Mammary epithelial cell (primary cell): ENCODE measurements at regions not wholly inside any gene's neighbourhood (a gene's known extent, or its start where the extent isn't known, plus 50 kb on each side); places are given as distances from the start of the nearest gene placed in this dataset.

ENCODE experiments used
- EZH2 ChIP-seq: IDR thresholded peaks from 2 replicates; pipeline ENCODE4 v1.6.1; 2012; ENCODE audit warnings: low read length, inconsistent platforms, borderline replicate concordance
- TF ChIP-seq, protein P1 (sequence below), 2 donors: IDR thresholded peaks in 1 of 2; conservative IDR thresholded peaks in 1 of 2; 2 replicates each; pipeline ENCODE4 v1.5.1; 2011 to 2012; ENCODE audit warnings: inconsistent platforms in 2 of 2, low read length in 2 of 2, mild to moderate bottlenecking in 2 of 2, control low read depth in 1 of 2, low read depth in 1 of 2; ENCODE audit not compliant: insufficient read depth in 1 of 2; ENCODE audit errors: extremely low read depth in 1 of 2

DNA sequence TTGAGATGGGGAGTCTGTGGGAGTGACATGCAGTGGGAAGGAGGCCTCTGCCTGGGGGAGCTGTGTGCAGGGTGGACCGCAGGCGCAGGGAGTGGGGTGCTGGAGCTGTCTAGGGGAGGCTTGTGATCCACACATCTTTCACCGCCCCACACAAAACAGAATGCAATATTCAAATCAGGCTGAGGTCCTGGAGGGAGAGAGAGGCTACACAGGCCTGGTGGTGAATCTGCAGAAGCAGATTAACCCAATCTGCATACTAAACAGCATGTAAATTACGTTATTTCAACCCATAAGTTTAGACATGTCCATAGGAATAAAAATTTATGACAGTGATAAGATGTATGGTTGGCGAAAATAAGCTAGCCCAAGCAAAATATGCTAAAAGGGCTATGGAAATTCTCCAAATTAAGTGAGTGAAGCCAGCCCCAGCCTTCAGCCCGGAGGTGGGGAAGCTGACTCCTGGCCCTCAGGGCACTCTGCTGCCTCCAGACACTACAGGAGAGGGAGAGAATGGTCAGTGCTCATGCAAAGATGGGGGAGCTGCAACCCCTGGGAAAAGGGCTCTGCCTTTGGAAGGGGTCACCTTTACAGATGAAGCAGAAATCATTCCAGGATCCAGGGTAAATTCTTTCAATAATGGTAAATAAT lies 156.2 kb upstream of the CTTNBP2NL start:
- TF ChIP-seq, protein P1, sequence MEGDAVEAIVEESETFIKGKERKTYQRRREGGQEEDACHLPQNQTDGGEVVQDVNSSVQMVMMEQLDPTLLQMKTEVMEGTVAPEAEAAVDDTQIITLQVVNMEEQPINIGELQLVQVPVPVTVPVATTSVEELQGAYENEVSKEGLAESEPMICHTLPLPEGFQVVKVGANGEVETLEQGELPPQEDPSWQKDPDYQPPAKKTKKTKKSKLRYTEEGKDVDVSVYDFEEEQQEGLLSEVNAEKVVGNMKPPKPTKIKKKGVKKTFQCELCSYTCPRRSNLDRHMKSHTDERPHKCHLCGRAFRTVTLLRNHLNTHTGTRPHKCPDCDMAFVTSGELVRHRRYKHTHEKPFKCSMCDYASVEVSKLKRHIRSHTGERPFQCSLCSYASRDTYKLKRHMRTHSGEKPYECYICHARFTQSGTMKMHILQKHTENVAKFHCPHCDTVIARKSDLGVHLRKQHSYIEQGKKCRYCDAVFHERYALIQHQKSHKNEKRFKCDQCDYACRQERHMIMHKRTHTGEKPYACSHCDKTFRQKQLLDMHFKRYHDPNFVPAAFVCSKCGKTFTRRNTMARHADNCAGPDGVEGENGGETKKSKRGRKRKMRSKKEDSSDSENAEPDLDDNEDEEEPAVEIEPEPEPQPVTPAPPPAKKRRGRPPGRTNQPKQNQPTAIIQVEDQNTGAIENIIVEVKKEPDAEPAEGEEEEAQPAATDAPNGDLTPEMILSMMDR (conservative IDR thresholded peaks at IDR 0.05 in 1 of 2, IDR thresholded peaks at IDR 0.05 in 1 of 2; ENCODE audit: extremely low read depth in 1 of 2, insufficient read depth in 1 of 2, low read depth in 1 of 2, low read length in 2 of 2), result no peak
- TF ChIP-seq EZH2, result no peak
